Left ventricle myocardium inferior (tissue), 1 donor: ENCODE measurements at regions not wholly inside any gene's neighbourhood (a gene's known extent, or its start where the extent isn't known, plus 50 kb on each side); places are given as distances from the start of the nearest gene placed in this dataset.

Experiments used
- DNase-seq: peaks from one replicate; pipeline ENCODE4 v3.0.0-alpha.2; 2020
- H3K27ac ChIP-seq: fragments of 200-600 bp; replicated peaks from 2 replicates; pipeline ENCODE4 v1.8.0; 2021
- H3K27me3 ChIP-seq: fragments of 200-600 bp; 2 replicates; pipeline ENCODE4 v1.8.0; 2021; ENCODE audit warnings: low read depth
- H3K36me3 ChIP-seq: fragments of 200-600 bp; 2 replicates; pipeline ENCODE4 v1.8.0; 2021
- H3K4me1 ChIP-seq: fragments of 200-600 bp; 2 replicates; pipeline ENCODE4 v1.8.0; 2021
- H3K4me3 ChIP-seq: fragments of 200-600 bp; 2 replicates; pipeline ENCODE4 v1.8.0; 2021; ENCODE audit warnings: mild to moderate bottlenecking, moderate library complexity
- H3K9me3 ChIP-seq: fragments of 200-600 bp; replicated peaks from 2 replicates; pipeline ENCODE4 v1.8.0; 2021
- CTCF ChIP-seq: fragments of 200-600 bp; IDR thresholded peaks from 2 replicates; pipeline ENCODE4 v1.8.0; 2021; ENCODE audit warnings: antibody characterized with exemption, mild to moderate bottlenecking, borderline replicate concordance
- intact Hi-C: fragments of 100-400 bp; cut with micrococcal nuclease; formaldehyde crosslinking; loops from one replicate; pipeline ENCODE4 v1.11.0; 2022
- donor health status: DM: no; HTN: yes; CAD: no; lungs with severe emphysema.

- no peak overlapping the region for H3K4me3 ChIP-seq
- no peaks in the 10 kb centered on the region for H3K4me1 ChIP-seq
- H3K27me3 ChIP-seq: no peaks in the 10 kb centered on the region
- DNase-seq: no peak
- intact Hi-C loops: no loop called here
- H3K27ac ChIP-seq: no peak overlapping the region
- no peak for TF ChIP-seq CTCF
- no peaks in the 10 kb centered on the region for H3K36me3 ChIP-seq
- peaks cover 10% of the 10 kb centered on the region for H3K9me3 ChIP-seq
Measured at GRCh38 chr3:150278843-150279381, 129.2 kb upstream of the TSC22D2 start.

GRCh38 chr3:150278195-150278594 is 129.9 kb upstream of the TSC22D2 start:
- H3K36me3 ChIP-seq: no peaks in the 10 kb centered on the region
- H3K4me1 ChIP-seq: no peaks in the 10 kb centered on the region
- no peak for DNase-seq
- no peak for TF ChIP-seq CTCF
- peaks cover 10% of the 10 kb centered on the region for H3K9me3 ChIP-seq
- intact Hi-C loops: no loop called here
- H3K27me3 ChIP-seq: no peaks in the 10 kb centered on the region
- H3K4me3 ChIP-seq: no peak overlapping the region
- no peak overlapping the region for H3K27ac ChIP-seq

- no peaks in the 10 kb centered on the region for H3K4me1 ChIP-seq
- intact Hi-C loops: no loop called here
- TF ChIP-seq CTCF: no peak
Measured at GRCh38 chr3:150277444-150277843, 130.7 kb upstream of the TSC22D2 start.

GRCh38 chr3:150275941-150276340 is 132.2 kb upstream of the TSC22D2 start:
- Histone ChIP-seq H3K27ac (no peak overlapping the region), H3K4me3 (no peak overlapping the region), H3K27me3 (no peaks in the 10 kb centered on the region), H3K9me3 (no peaks in the 10 kb centered on the region), H3K4me1 (no peaks in the 10 kb centered on the region), H3K36me3 (no peaks in the 10 kb centered on the region)
- no peak for TF ChIP-seq CTCF
- no peak for DNase-seq
- intact Hi-C loops: no loop called here

More at GRCh38 chr3:150277444-150277843, 130.7 kb upstream of the TSC22D2 start:
- Histone ChIP-seq H3K4me3 (no peak overlapping the region), H3K27ac (no peak overlapping the region), H3K9me3 (peaks cover 5% of the 10 kb centered on the region), H3K27me3 (no peaks in the 10 kb centered on the region), H3K36me3 (no peaks in the 10 kb centered on the region)
- DNase-seq: no peak

GRCh38 chr3:150274372-150274771 is 133.7 kb upstream of the TSC22D2 start:
- no peak for DNase-seq
- no peaks in the 10 kb centered on the region for H3K27me3 ChIP-seq
- no peaks in the 10 kb centered on the region for H3K9me3 ChIP-seq
- TF ChIP-seq CTCF: no peak
- H3K36me3 ChIP-seq: no peaks in the 10 kb centered on the region
- H3K4me1 ChIP-seq: no peaks in the 10 kb centered on the region
- H3K27ac ChIP-seq: no peak overlapping the region
- no peak overlapping the region for H3K4me3 ChIP-seq
- intact Hi-C loops: no loop called here

- H3K36me3 ChIP-seq: no peaks in the 10 kb centered on the region
- DNase-seq: no peak
- H3K4me3 ChIP-seq: no peak overlapping the region
- no peaks in the 10 kb centered on the region for H3K4me1 ChIP-seq
- H3K27ac ChIP-seq: no peak overlapping the region
- intact Hi-C loops: no loop called here
- no peak for TF ChIP-seq CTCF
- no peaks in the 10 kb centered on the region for H3K27me3 ChIP-seq
- H3K9me3 ChIP-seq: no peaks in the 10 kb centered on the region
Measured at GRCh38 chr3:150273396-150273795, 134.7 kb upstream of the TSC22D2 start.
